IPS-15b (cell line): ENCODE measurements at regions not wholly inside any gene's neighbourhood (a gene's known extent, or its start where the extent isn't known, plus 50 kb on each side); places are given as distances from the start of the nearest gene placed in this dataset.
"Not testable (repeated sequence)": the region's sequence is repeated elsewhere in the genome, so short reads cannot be mapped to it uniquely, and the experiment has no call there.

Experiments
- H3K27me3 ChIP-seq: one replicate; pipeline ENCODE4 v1.6.1; 2013; ENCODE audit warnings: low read length; ENCODE audit not compliant: control insufficient read depth, insufficient read depth
- H3K36me3 ChIP-seq: one replicate; pipeline ENCODE4 v1.6.1; 2013; ENCODE audit warnings: low read length; ENCODE audit not compliant: control insufficient read depth, insufficient read depth
- H3K4me1 ChIP-seq: one replicate; pipeline ENCODE4 v1.6.1; 2013; ENCODE audit warnings: mild to moderate bottlenecking, low read length; ENCODE audit not compliant: control insufficient read depth, insufficient read depth
- H3K4me3 ChIP-seq: one replicate; pipeline ENCODE4 v1.5.1; 2013; ENCODE audit warnings: low read depth, low read length
- H3K9ac ChIP-seq: one replicate; pipeline ENCODE4 v1.6.1; 2013; ENCODE audit warnings: low read depth, mild to moderate bottlenecking, low read length
- H3K9me3 ChIP-seq: one replicate; pipeline ENCODE4 v1.6.1; 2013; ENCODE audit warnings: mild to moderate bottlenecking, low read length; ENCODE audit not compliant: control insufficient read depth, insufficient read depth

DNA sequence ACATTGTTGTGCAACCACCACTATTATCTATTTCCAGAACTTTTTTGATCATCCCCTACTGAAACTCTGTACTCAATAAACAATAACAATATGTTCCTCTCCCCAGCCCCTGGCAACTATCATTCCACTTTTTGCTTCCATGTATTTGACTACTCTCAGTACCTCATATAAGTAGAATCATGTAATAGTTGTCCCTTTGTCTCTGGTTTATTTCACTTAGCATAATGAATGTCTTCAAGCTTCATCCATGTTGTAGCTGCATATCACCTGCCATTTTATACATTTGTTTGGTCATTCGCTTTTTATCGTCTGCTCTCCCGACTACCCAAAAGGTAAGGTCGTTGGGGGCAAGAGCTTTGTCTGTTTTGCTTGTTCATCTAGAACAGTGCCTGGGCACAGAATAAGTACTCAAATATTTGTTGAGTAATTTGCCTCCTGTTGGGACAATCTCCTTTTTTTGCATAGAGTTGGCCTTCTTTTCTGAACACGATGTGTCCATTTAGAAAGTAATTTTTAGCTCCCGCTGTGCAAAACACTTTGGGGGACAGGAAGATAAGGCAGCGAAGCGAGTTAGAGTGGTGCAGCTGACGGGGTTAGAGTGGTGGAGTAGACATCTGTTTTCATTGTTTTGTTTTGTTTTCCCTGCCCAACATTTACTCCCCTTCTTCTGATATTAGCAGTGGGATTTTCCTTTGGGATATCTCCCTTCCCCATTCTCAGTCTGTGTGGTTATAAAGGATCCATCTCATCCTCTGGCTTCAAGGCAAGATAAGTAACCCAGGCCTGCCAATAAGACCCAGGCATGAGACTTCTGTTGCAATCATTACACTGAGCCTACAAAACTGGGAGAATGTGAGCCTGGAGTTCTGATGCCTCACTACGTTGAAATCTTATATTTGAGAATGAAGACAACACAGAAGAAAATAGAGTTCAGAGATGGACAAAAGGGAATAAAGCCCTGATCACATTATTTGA lies 83.4 kb upstream of the RNU6-1 start:
- H3K9me3 ChIP-seq, result no peaks in the 10 kb centered on the region
- H3K36me3 ChIP-seq, result no peaks in the 10 kb centered on the region
- H3K9ac ChIP-seq, result no peak overlapping the region
- H3K4me1 ChIP-seq, result peaks cover 5% of the 10 kb centered on the region
- H3K4me3 ChIP-seq, result no peak overlapping the region
- H3K27me3 ChIP-seq, result no peaks in the 10 kb centered on the region

DNA sequence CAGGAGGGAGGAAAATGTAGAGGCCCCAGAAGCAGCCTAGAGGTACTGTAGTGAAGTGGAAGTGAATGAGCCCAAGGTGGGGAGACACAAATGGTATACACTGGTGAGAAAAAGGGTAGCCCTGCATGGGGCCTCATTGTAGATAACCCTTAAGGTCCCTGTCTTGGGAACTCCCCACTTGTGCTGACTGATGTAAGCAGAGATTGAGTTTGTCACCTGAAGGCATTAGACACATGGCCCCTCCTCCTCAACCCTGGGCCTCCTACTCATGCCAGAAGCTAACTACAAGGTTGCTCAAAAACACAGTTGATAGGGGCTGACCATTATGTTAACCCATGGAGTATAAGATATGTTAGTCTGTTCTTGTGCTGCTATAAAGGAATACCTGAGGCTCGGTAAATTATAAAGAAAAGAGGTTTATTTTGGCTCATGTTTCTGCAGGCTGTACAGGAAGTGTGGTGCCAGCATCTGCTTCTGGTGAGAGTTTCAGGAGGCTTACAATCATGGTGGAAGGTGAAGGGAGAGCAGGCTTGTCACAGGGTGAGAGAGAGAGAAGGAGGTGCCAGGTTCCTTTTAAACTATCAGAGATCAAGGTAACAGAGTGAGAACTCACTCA lies 84.6 kb upstream of the RNU6-1 start:
- no peaks in the 10 kb centered on the region for H3K9me3 ChIP-seq
- H3K27me3 ChIP-seq, result no peaks in the 10 kb centered on the region
- H3K4me1 ChIP-seq, result peaks cover 3% of the 10 kb centered on the region
- no peaks in the 10 kb centered on the region for H3K36me3 ChIP-seq
- H3K9ac ChIP-seq, result no peak overlapping the region
- no peak overlapping the region for H3K4me3 ChIP-seq

DNA sequence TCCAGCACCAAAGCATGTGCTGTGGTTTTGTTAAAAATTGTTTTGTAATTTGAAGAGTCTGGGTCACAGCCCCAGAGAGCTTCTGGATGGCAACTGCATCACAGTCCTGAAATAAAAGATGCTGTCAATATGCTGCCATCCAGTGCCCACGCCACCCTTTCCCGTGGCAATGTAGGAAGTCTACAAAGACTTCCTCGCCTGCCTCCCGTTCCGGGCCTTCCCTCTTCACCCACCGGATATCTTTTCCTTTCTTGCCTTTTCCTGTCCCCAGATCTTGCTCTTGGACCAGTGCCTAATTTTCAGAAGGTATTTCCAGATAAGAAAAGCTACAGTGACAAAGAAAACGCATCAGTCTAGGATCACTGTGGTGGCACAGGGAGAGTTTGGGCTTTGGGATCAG lies 85.3 kb upstream of the RNU6-1 start:
- peaks cover 3% of the 10 kb centered on the region for H3K4me1 ChIP-seq
- no peaks in the 10 kb centered on the region for H3K9me3 ChIP-seq
- H3K9ac ChIP-seq, result no peak overlapping the region
- H3K4me3 ChIP-seq, result no peak overlapping the region
- H3K27me3 ChIP-seq, result no peaks in the 10 kb centered on the region
- no peaks in the 10 kb centered on the region for H3K36me3 ChIP-seq

DNA sequence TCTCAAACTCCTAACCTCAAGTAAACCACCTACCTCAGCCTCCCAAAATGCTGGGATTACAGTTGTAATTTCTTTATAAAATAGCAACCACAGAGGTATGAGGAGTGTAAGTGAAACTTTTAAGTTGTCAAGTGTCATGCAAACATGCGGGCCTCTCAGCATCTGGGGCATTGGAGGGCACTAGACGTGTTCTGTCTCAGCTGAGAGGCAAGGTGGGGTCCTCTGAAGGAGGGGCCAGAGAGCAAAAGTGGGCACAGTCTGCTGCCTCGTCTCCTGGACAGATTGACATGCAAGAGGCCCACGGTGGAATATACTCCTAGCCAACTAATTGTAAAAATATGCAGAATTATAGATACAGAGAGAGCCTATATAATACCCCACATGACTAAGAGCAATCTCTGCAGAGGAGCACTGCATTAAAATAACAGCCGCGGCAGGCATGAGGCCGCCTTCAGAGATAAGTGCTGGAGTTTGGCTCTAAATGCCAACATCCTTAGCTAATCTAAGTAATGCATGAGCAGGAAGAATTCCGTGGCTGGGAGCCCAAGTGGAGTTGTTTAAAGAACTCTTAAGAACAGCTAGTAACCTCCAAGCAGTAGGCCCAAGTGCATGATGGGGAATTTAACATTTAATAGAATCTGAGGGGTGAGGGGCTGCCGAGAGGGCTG lies 87.8 kb upstream of the RNU6-1 start:
- Histone ChIP-seq H3K27me3 (no peaks in the 10 kb centered on the region), H3K4me1 (peaks cover 3% of the 10 kb centered on the region), H3K36me3 (no peaks in the 10 kb centered on the region), H3K9me3 (no peaks in the 10 kb centered on the region), H3K9ac (no peak overlapping the region), H3K4me3 (no peak overlapping the region)

DNA sequence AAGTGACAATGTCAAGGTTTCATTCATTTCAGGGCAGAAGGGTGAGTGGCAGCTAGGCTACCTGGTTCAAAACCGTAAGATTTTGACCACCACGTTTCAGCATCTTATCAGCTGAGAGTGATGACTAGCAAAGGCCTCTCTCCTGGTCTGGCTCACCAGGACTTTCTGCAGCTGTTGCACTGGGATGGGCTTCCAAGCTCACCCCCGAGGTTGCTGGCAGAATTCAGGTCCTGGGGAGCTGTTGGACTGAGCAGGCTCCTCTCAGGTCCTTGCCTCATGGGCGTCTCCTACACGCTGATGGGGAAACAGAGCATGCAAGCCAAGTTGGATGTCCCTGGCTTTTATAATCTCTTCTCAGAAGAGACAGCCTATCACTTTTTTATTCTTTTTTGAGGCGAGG lies 88.8 kb upstream of the RNU6-1 start:
- Histone ChIP-seq H3K36me3 (no peaks in the 10 kb centered on the region), H3K4me1 (peaks cover 3% of the 10 kb centered on the region)

DNA sequence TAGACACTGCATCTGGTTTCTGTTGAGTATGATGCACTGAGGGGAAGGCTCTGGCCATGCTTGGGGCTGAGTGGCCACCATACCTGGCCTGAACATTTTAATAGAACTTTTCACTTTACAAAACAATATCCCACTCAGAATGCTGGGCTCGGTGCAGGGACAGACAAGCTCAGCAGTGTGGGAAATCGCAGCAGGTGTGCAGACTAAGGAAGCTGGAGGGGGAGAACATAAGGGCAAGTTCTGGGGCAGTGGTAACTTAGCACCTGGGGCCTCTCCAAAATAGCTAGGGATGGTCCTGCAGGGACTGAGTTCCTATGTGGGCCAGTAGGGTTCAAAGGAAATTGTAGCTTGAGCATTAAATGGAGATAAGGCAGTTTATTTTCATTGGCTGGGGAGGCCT lies 90.9 kb upstream of the RNU6-1 start:
- Histone ChIP-seq H3K4me3 (no peak overlapping the region), H3K27me3 (no peaks in the 10 kb centered on the region), H3K9ac (no peak overlapping the region), H3K9me3 (no peaks in the 10 kb centered on the region), H3K36me3 (no peaks in the 10 kb centered on the region), H3K4me1 (peaks cover 3% of the 10 kb centered on the region)

More for the DNA sequence above, 88.8 kb upstream of the RNU6-1 start:
- H3K27me3 ChIP-seq, result no peaks in the 10 kb centered on the region
- no peaks in the 10 kb centered on the region for H3K9me3 ChIP-seq
- H3K9ac ChIP-seq, result no peak overlapping the region
- no peak overlapping the region for H3K4me3 ChIP-seq

DNA sequence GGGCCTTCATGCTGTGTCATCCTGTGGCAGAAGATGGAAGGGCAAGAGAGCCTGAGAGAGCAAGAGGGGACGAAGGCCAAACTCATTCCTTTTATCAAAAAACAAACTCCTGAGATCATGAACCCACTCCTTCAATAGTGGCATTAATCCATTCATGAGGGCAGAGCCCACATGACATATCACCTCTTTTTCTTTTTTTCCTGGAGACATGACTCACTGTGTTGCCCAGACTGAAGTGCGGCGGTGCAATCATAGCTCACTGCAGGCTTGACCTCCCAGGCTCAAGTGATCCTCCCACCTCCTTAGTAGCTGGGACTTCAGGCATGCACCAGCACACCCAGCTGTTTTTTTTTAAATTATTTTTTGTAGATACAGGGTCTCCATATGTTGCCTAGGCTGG lies 92.0 kb upstream of the RNU6-1 start:
- Histone ChIP-seq H3K9ac (no peak overlapping the region), H3K27me3 (no peaks in the 10 kb centered on the region), H3K4me3 (no peak overlapping the region), H3K36me3 (no peaks in the 10 kb centered on the region), H3K4me1 (peaks cover 3% of the 10 kb centered on the region), H3K9me3 (no peaks in the 10 kb centered on the region)

DNA sequence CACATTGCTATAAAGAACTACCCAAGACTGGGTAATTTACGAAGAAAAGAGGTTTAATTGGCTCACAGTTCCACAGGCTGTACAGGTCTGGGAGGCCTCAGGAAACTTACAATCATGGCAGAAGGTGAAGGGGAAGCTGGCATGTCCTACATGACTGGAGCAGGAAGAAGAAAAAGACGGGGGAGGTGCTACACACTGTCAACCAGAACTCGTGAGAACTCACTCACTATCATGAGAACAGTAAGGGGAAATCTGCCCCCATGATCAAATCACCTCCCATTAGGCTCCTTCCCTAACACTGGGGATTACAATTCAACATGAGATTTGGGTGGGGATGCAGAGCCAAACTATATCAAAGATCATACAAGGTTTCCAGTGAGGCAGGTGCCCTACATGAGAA lies 94.3 kb upstream of the RNU6-1 start:
- not testable (repeated sequence) for H3K27me3 ChIP-seq

DNA sequence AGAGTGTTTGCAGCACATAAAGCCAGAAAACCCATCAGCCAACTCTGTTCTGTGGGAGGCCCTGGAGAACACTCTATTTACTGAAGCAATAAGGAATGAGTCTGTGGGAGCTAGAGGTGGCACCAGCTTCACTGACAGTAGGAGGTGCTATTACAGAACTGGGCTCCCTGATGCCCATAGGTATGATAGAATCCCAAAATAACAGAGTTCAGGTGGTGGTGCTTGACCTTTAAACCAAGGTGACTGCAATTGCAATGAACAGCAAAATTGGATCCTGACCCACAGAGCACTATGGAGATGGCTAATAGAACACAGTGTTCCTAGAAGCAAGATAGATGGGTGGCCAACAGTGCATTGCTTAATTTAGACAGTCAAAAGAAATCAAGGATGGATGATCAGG lies 95.4 kb upstream of the RNU6-1 start:
- Histone ChIP-seq H3K4me1 (no peaks in the 10 kb centered on the region), H3K36me3 (no peaks in the 10 kb centered on the region), H3K9ac (no peak overlapping the region), H3K4me3 (no peak overlapping the region), H3K9me3 (no peaks in the 10 kb centered on the region), H3K27me3 (no peaks in the 10 kb centered on the region)

More for the DNA sequence above, 94.3 kb upstream of the RNU6-1 start:
- not testable (repeated sequence) for H3K9me3 ChIP-seq, H3K9ac ChIP-seq, H3K36me3 ChIP-seq, H3K4me3 ChIP-seq, H3K4me1 ChIP-seq

DNA sequence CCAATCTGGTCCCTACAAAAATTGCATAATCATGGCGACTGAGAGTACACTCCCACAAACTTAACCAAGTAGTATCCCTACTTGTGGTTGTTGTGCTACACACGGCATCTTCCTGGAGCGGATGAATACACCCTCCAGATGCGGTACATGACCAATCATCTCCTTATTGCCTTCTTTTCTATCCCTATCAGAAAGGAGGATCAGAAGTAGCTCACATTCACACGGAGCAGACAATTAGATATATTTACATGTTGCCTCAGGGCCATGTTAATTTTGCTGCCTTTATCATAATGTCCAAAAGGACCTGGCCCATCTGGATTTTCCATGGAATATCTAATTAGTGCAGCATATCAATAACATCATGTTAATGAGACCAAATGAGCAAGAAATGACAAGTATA lies 96.4 kb upstream of the RNU6-1 start:
- no peaks in the 10 kb centered on the region for H3K4me1 ChIP-seq
- H3K27me3 ChIP-seq, result no peaks in the 10 kb centered on the region

DNA sequence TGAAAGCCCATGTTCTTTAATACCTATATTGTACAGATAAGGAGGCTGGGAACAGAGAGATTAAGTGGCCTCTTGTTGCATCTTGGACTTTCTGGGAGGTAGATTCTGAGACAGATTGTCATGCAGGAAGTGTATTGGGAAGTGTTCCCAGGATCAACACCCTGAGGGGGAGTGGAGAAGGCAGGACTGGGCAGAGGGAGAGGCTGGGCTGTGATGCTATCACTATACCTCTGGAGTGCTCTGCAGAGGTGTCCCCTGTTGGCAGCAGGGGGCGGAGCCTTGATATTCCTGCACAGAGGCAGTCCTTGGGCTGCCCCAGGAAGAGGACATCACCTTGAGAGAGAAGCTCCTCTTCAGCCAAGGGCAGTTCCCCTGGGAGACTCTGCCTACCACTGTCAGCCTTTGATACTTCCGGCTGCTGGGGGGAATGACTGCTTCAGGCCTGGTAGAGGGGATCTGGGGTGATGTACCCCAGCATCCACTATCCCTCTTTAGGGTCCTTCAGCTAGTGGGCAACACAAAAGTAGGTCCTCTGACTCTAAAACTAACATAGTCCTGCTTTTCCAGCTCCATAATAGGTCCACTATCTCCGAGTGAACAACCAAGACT lies 97.4 kb upstream of the RNU6-1 start:
- Histone ChIP-seq H3K4me1 (no peaks in the 10 kb centered on the region), H3K9me3 (no peaks in the 10 kb centered on the region), H3K9ac (no peak overlapping the region), H3K4me3 (no peak overlapping the region), H3K27me3 (no peaks in the 10 kb centered on the region), H3K36me3 (no peaks in the 10 kb centered on the region)

More for the DNA sequence above, 96.4 kb upstream of the RNU6-1 start:
- H3K9me3 ChIP-seq, result no peaks in the 10 kb centered on the region
- no peaks in the 10 kb centered on the region for H3K36me3 ChIP-seq
- H3K9ac ChIP-seq, result no peak overlapping the region
- no peak overlapping the region for H3K4me3 ChIP-seq
